ENCODE measurements at regions not wholly inside any gene's neighbourhood (a gene's known extent, or its start where the extent isn't known, plus 50 kb on each side); places are given as distances from the start of the nearest gene placed in this dataset.

- TF ChIP-seq CTCF (IDR thresholded peaks at IDR 0.05) = no peak
- no peak for TF ChIP-seq POLR2A (IDR thresholded peaks at IDR 0.05)
These were observed 1043.3 kb upstream of the CDH6 start for GRCh38 chr5:30150231-30150630.

All from ovary (tissue), 3 donors.